ENCODE measurements at regions not wholly inside any gene's neighbourhood (a gene's known extent, or its start where the extent isn't known, plus 50 kb on each side); places are given as distances from the start of the nearest gene placed in this dataset.

- no peak for TF ChIP-seq CTCF (IDR thresholded peaks at IDR 0.05; ENCODE audit: poor library complexity)
- TF ChIP-seq EZH2 (IDR thresholded peaks at IDR 0.05; ENCODE audit: borderline replicate concordance) = no peak
These were observed 328.8 kb upstream of the GCFC2 start for GRCh38 chr2:76039505-76039904.

All from hepatocyte (in vitro differentiated cells).